Upper lobe of left lung (tissue), 6 donors: ENCODE measurements at regions not wholly inside any gene's neighbourhood (a gene's known extent, or its start where the extent isn't known, plus 50 kb on each side); places are given as distances from the start of the nearest gene placed in this dataset.
A peak's percentile ranks its signal among the peaks of the same experiment; 100 is the strongest.

Source experiments
- ATAC-seq, 2 donors: fragments of 200-7000 bp; cut with Tn5 transposase; one replicate each; pipeline ENCODE4 v1.9.1; 2022; ENCODE audit warnings: mild to moderate bottlenecking in 2 of 2, moderate library complexity in 2 of 2; ENCODE audit not compliant: low FRiP score in 2 of 2
- DNase-seq, 2 donors: peaks; one replicate each; pipeline ENCODE4 v3.0.0-alpha.2; 2019 to 2020
- H3K27ac ChIP-seq, 4 donors: fragments of 200-600 bp; sonication (generic); one replicate each; pipeline ENCODE4 v1.5.1; 2016 to 2019
- H3K27me3 ChIP-seq, 4 donors: fragments of 200-600 bp; sonication (generic); one replicate each; pipeline ENCODE4 v1.5.1; 2017 to 2019
- H3K36me3 ChIP-seq, 4 donors: fragments of 200-600 bp; sonication (generic); one replicate each; pipeline ENCODE4 v1.5.1; 2016 to 2019
- H3K4me1 ChIP-seq, 4 donors: fragments of 200-600 bp; sonication (generic); one replicate each; pipeline ENCODE4 v1.5.1; 2018 to 2019
- H3K4me3 ChIP-seq, 4 donors: fragments of 200-600 bp; sonication (generic); one replicate each; pipeline ENCODE4 v1.5.1; 2017 to 2019; ENCODE audit warnings: mild to moderate bottlenecking in 2 of 4, moderate library complexity in 1 of 4
- H3K9me3 ChIP-seq, 4 donors: fragments of 200-600 bp; sonication (generic); one replicate each; pipeline ENCODE4 v1.5.1; 2018 to 2019
- CTCF ChIP-seq, 6 experiments: fragments of 450-650 bp in 4 of 6; fragments of 200-600 bp in 2 of 6; sonication (generic) in 2 of 6; IDR thresholded peaks; one replicate each; pipeline ENCODE4 v1.5.1; 2016 to 2019; ENCODE audit warnings: antibody characterized with exemption in 6 of 6
- EP300 ChIP-seq, 4 donors: sonication (generic); formaldehyde crosslinking; IDR thresholded peaks; one replicate each; pipeline ENCODE4 v1.5.1; 2017; ENCODE audit warnings: antibody characterized with exemption in 4 of 4, control low read depth in 2 of 4
- POLR2A ChIP-seq, 4 donors: fragments of 450-650 bp; IDR thresholded peaks; one replicate each; pipeline ENCODE4 v1.5.1; 2016 to 2017; ENCODE audit warnings: antibody characterized with exemption in 4 of 4, mild to moderate bottlenecking in 2 of 4
- POLR2AphosphoS5 ChIP-seq, 2 donors: sonication (generic); formaldehyde crosslinking; IDR thresholded peaks; one replicate each; pipeline ENCODE4 v1.5.1; 2017; ENCODE audit warnings: antibody characterized with exemption in 2 of 2
- WGBS, 2 donors: methylation state at CpG; one replicate each; pipeline ENCODE4 v1.1.5; 2017 to 2018; 5-methylcytosine and 5-hydroxymethylcytosine counted together
- donor health status: DM: no; HTN: no; CAD: no; lungs with moderate emphysema.
- donor health status: DM: no; HTN: yes; CAD: no; lungs with severe emphysema.

- H3K9me3 ChIP-seq: no peaks in the 10 kb centered on the region
- no peaks in the 10 kb centered on the region for H3K36me3 ChIP-seq
- 80 to 95% methylated on average over 9 to 10 of the region's 10 CpGs for WGBS, 2 donors
- ATAC-seq: no peak
- H3K4me3 ChIP-seq: no peak overlapping the region
- H3K27me3 ChIP-seq: no peaks in the 10 kb centered on the region
- H3K27ac ChIP-seq: no peak overlapping the region
- H3K4me1 ChIP-seq: peaks cover 12 to 21% (median 13%) of the 10 kb centered on the region in 4 donors
- no peak for DNase-seq
- TF ChIP-seq CTCF (IDR thresholded peaks at IDR 0.05) (no peak), POLR2AphosphoS5 (IDR thresholded peaks at IDR 0.05) (no peak), EP300 (IDR thresholded peaks at IDR 0.05) (no peak), POLR2A (IDR thresholded peaks at IDR 0.05) (no peak)
Observed at GRCh38 chr10:110408203-110408871, 89.4 kb upstream of the DUSP5 start.

- Histone ChIP-seq H3K4me1 (peaks cover 12 to 22% (median 14%) of the 10 kb centered on the region in 4 donors), H3K27ac (no peak overlapping the region), H3K36me3 (no peaks in the 10 kb centered on the region), H3K9me3 (no peaks in the 10 kb centered on the region), H3K27me3 (no peaks in the 10 kb centered on the region), H3K4me3 (no peak overlapping the region)
- ATAC-seq (no peak), DNase-seq (no peak)
- WGBS, 2 donors: 93 to 94% methylated on average over 5 to 8 of the region's 8 CpGs
- TF ChIP-seq POLR2A (IDR thresholded peaks at IDR 0.05): no peak
Observed at GRCh38 chr10:110408943-110409342, 88.8 kb upstream of the DUSP5 start.

- 93 to 95% methylated on average over 4 of the region's 4 CpGs for whole genome bisulfite sequencing, 2 donors
- H3K27ac ChIP-seq: no peak overlapping the region
- ATAC-seq: no peak
Observed at GRCh38 chr10:110409488-110409887, 88.2 kb upstream of the DUSP5 start.

GRCh38 chr10:110409926-110410325 is 87.8 kb upstream of the DUSP5 start:
- ATAC-seq (no peak), DNase-seq (no peak)
- TF ChIP-seq POLR2AphosphoS5 (IDR thresholded peaks at IDR 0.05) (no peak), POLR2A (IDR thresholded peaks at IDR 0.05) (no peak), EP300 (IDR thresholded peaks at IDR 0.05) (no peak), CTCF (IDR thresholded peaks at IDR 0.05) (no peak)
- Histone ChIP-seq H3K36me3 (no peaks in the 10 kb centered on the region), H3K27me3 (no peaks in the 10 kb centered on the region), H3K27ac (no peak overlapping the region), H3K9me3 (no peaks in the 10 kb centered on the region), H3K4me3 (no peak overlapping the region), H3K4me1 (peaks cover 13 to 26% (median 18%) of the 10 kb centered on the region in 4 donors)
- WGBS, 2 donors: 84 to 86% methylated on average over 4 of the region's 4 CpGs

More at GRCh38 chr10:110409488-110409887, 88.2 kb upstream of the DUSP5 start:
- Histone ChIP-seq H3K27me3 (no peaks in the 10 kb centered on the region), H3K9me3 (no peaks in the 10 kb centered on the region), H3K4me3 (no peak overlapping the region), H3K36me3 (no peaks in the 10 kb centered on the region), H3K4me1 (peaks cover 12 to 26% (median 16%) of the 10 kb centered on the region in 4 donors)
- no peak for DNase-seq
- no peak for TF ChIP-seq POLR2AphosphoS5 (IDR thresholded peaks at IDR 0.05)
- no peak for TF ChIP-seq CTCF (IDR thresholded peaks at IDR 0.05)
- no peak for TF ChIP-seq EP300 (IDR thresholded peaks at IDR 0.05)
- TF ChIP-seq POLR2A (IDR thresholded peaks at IDR 0.05): no peak

GRCh38 chr10:110410329-110411046 is 87.2 kb upstream of the DUSP5 start:
- peaks cover 13 to 26% (median 20%) of the 10 kb centered on the region in 4 donors for H3K4me1 ChIP-seq
- no peak for TF ChIP-seq CTCF (IDR thresholded peaks at IDR 0.05)
- TF ChIP-seq POLR2AphosphoS5 (IDR thresholded peaks at IDR 0.05): peak; percentile 37 to 47
- TF ChIP-seq POLR2A (IDR thresholded peaks at IDR 0.05): no peak
- peak in 1 of 4 donors; percentile 32 for TF ChIP-seq EP300 (IDR thresholded peaks at IDR 0.05)
- ATAC-seq (peak; percentile 46 to 75), DNase-seq (peak in 1 of 2 donors; percentile 64)
- H3K9me3 ChIP-seq: no peaks in the 10 kb centered on the region
- H3K4me3 ChIP-seq: no peak overlapping the region
- no peaks in the 10 kb centered on the region for H3K36me3 ChIP-seq
- H3K27me3 ChIP-seq: no peaks in the 10 kb centered on the region
- H3K27ac ChIP-seq: peak overlapping the region in 2 of 4 donors; percentile 26 to 39
- WGBS, 2 donors: 58 to 63% methylated on average over 11 of the region's 11 CpGs
